Psoas muscle (tissue), 7 donors: ENCODE measurements at regions not wholly inside any gene's neighbourhood (a gene's known extent, or its start where the extent isn't known, plus 50 kb on each side); places are given as distances from the start of the nearest gene placed in this dataset.
"Not testable (repeated sequence)": the region's sequence is repeated elsewhere in the genome, so short reads cannot be mapped to it uniquely, and the experiment has no call there.

Source experiments
- ATAC-seq, 4 donors: fragments of 200-7000 bp; cut with Tn5 transposase; one replicate each; pipeline ENCODE4 v1.9.1; 2020; ENCODE audit warnings: moderate library complexity in 3 of 4, mild to moderate bottlenecking in 2 of 4
- DNase-seq, 2 donors: peaks; one replicate each; pipeline ENCODE4 v3.0.0-alpha.2; 2020
- H3K27ac ChIP-seq: fragments of 200-600 bp; one replicate; pipeline ENCODE4 v1.8.0; 2022
- H3K27me3 ChIP-seq, 3 donors: fragments of 200-600 bp in 1 of 3; one replicate each; pipeline versions ENCODE4 v1.6.1 to v1.8.0; 2013 to 2022; ENCODE audit warnings: low read length in 2 of 3, mild to moderate bottlenecking in 2 of 3, moderate library complexity in 1 of 3; ENCODE audit not compliant: insufficient read depth in 3 of 3
- H3K36me3 ChIP-seq, 2 donors: fragments of 200-600 bp in 1 of 2; one replicate each; pipeline versions ENCODE4 v1.6.1 to v1.8.0; 2013 to 2022; ENCODE audit warnings: low read depth in 1 of 2, mild to moderate bottlenecking in 1 of 2, moderate library complexity in 1 of 2; ENCODE audit not compliant: insufficient read depth in 1 of 2
- H3K4me1 ChIP-seq: fragments of 200-600 bp; one replicate; pipeline ENCODE4 v1.8.0; 2022
- H3K4me3 ChIP-seq: fragments of 200-600 bp; one replicate; pipeline ENCODE4 v1.8.0; 2022; ENCODE audit warnings: mild to moderate bottlenecking
- H3K9me3 ChIP-seq: fragments of 200-600 bp; one replicate; pipeline ENCODE4 v1.8.0; 2022
- WGBS, 3 donors: extraction: QIAGEN DNeasy Blood & Tissue Kit; methylation state at CpG; one replicate each; pipeline versions ENCODE4 v1.1.6 to v1.1.7; 2013; 5-methylcytosine and 5-hydroxymethylcytosine counted together
- intact Hi-C, 2 donors: fragments of 100-400 bp; cut with DNase I; formaldehyde crosslinking; loops; one replicate each; pipeline versions ENCODE4 v1.11.0 to v1.14.2; 2022
- TF ChIP-seq, protein P1 (sequence below): fragments of 200-600 bp; IDR thresholded peaks from one replicate; pipeline ENCODE4 v1.8.0; 2022; ENCODE audit warnings: antibody characterized with exemption
- donor health status: healthy with polysubstance abuse.
- donor health status: DM: no; HTN: no; CAD: no; lungs with moderate emphysema.
- donor health status: Bipolar disorder and iron deficiency.
- donor health status: healthy.
- donor health status: DM: yes; HTN: yes; CAD: no.
- donor health status: DM: no; HTN: no; CAD: no.
- donor health status: DM: yes; HTN: yes; CAD: no.

- WGBS, 3 donors, result 61 to 72% (median 71%) methylated on average over 1 of the region's 1 CpG
- no peak for ATAC-seq
- intact Hi-C loops, result no loop called here
These were observed 490.3 kb downstream of the COL12A1 start for GRCh38 chr6:74715355-74716085.

DNA sequence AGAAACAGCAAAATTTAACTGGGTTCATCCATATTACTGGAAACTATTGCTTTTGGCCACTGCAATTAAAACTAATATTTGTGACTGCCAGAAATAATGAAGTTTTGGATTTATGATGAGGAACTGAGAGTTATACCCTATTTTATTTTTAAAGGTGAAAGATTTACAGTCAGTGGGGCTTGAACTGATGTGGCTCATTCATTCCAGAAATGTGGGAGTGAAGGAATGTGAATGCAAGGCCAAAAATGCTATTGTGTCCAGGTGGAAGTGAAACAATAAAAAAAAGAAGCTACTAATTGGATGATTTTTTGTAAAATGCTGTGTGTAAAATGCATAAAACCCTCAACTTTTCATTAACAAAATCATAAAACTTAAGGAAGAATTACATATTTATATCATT lies 491.9 kb downstream of the COL12A1 start:
- Histone ChIP-seq H3K27ac (no peak overlapping the region), H3K27me3 (no peaks in the 10 kb centered on the region), H3K4me3 (no peak overlapping the region), H3K36me3 (no peaks in the 10 kb centered on the region), H3K9me3 (peaks cover 11% of the 10 kb centered on the region), H3K4me1 (no peaks in the 10 kb centered on the region)
- DNase-seq (no peak), ATAC-seq (no peak)
- intact Hi-C loops, result no loop called here
- TF ChIP-seq, protein P1, sequence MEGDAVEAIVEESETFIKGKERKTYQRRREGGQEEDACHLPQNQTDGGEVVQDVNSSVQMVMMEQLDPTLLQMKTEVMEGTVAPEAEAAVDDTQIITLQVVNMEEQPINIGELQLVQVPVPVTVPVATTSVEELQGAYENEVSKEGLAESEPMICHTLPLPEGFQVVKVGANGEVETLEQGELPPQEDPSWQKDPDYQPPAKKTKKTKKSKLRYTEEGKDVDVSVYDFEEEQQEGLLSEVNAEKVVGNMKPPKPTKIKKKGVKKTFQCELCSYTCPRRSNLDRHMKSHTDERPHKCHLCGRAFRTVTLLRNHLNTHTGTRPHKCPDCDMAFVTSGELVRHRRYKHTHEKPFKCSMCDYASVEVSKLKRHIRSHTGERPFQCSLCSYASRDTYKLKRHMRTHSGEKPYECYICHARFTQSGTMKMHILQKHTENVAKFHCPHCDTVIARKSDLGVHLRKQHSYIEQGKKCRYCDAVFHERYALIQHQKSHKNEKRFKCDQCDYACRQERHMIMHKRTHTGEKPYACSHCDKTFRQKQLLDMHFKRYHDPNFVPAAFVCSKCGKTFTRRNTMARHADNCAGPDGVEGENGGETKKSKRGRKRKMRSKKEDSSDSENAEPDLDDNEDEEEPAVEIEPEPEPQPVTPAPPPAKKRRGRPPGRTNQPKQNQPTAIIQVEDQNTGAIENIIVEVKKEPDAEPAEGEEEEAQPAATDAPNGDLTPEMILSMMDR, result no peak

More at GRCh38 chr6:74715355-74716085, 490.3 kb downstream of the COL12A1 start:
- no peak overlapping the region for H3K27ac ChIP-seq
- TF ChIP-seq, protein P1, result no peak
- peaks cover 14% of the 10 kb centered on the region for H3K9me3 ChIP-seq
- no peak overlapping the region for H3K4me3 ChIP-seq
- H3K4me1 ChIP-seq, result no peaks in the 10 kb centered on the region
- H3K27me3 ChIP-seq, result no peaks in the 10 kb centered on the region
- no peak for DNase-seq
- H3K36me3 ChIP-seq, result no peaks in the 10 kb centered on the region

DNA sequence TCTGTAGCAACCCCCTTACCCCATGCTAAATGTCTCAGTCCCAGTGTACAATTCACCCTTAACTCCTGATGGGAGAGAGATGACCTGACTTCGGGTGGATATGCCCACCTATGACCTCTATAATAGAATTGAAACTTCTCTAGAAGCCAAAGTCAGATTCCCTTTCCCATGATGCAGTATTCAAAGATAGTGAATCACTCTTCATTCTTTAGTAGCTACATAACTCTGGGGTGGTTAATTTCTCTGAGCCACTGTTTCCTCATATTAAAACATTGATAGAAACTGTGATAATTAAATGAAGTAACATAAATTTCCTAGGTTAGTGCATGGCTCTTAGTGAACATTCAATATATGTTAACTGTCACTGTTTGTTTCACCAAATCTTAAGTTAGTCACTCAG lies 500.4 kb downstream of the COL12A1 start:
- DNase-seq (no peak), ATAC-seq (no peak)
- 58 to 63% (median 60%) methylated on average over 1 of the region's 1 CpG for WGBS, 3 donors
- TF ChIP-seq, protein P1, result no peak
- intact Hi-C loops, result no loop called here
- Histone ChIP-seq H3K27me3 (no peaks in the 10 kb centered on the region), H3K4me1 (no peaks in the 10 kb centered on the region), H3K27ac (no peak overlapping the region), H3K9me3 (no peaks in the 10 kb centered on the region), H3K4me3 (no peak overlapping the region), H3K36me3 (no peaks in the 10 kb centered on the region)

- intact Hi-C loops, result not testable (repeated sequence)
These were observed 501.3 kb downstream of the COL12A1 start for GRCh38 chr6:74704540-74704939.

GRCh38 chr6:74690365-74690764 lies 515.5 kb downstream of the COL12A1 start:
- Histone ChIP-seq H3K36me3 (no peaks in the 10 kb centered on the region), H3K27me3 (no peaks in the 10 kb centered on the region), H3K9me3 (no peaks in the 10 kb centered on the region), H3K4me3 (no peak overlapping the region), H3K4me1 (no peaks in the 10 kb centered on the region), H3K27ac (no peak overlapping the region)
- WGBS, 3 donors, result 81 to 87% (median 86%) methylated on average over 2 of the region's 2 CpGs
- TF ChIP-seq, protein P1, result no peak
- ATAC-seq (no peak), DNase-seq (no peak)
- intact Hi-C loops, result no loop called here

More at GRCh38 chr6:74704540-74704939, 501.3 kb downstream of the COL12A1 start:
- 82 to 85% (median 84%) methylated on average over 7 of the region's 7 CpGs for WGBS, 3 donors
- not testable (repeated sequence) for H3K9me3 ChIP-seq, ATAC-seq, H3K36me3 ChIP-seq, H3K4me3 ChIP-seq, H3K27me3 ChIP-seq, H3K4me1 ChIP-seq, H3K27ac ChIP-seq, DNase-seq
